ENCODE measurements at regions not wholly inside any gene's neighbourhood (a gene's known extent, or its start where the extent isn't known, plus 50 kb on each side); places are given as distances from the start of the nearest gene placed in this dataset.

GRCh38 chr2:193583638-193584400 is 1389.1 kb upstream of the TMEFF2 start:
- Histone ChIP-seq H3K4me2 (ENCODE audit: low read length) (no peak overlapping the region), H3F3A (ENCODE audit: low read length, unreplicated experiment) (no peaks in the 10 kb centered on the region), H3K27ac (ENCODE audit: low read length) (no peak overlapping the region), H3K79me2 (ENCODE audit: low read length) (no peaks in the 10 kb centered on the region), H4K20me1 (ENCODE audit: low read length) (no peaks in the 10 kb centered on the region), H3K36me3 (ENCODE audit: low read depth, low read length) (no peaks in the 10 kb centered on the region), H3K4me3 (ENCODE audit: low read length) (no peak overlapping the region), H3K9me2 (replicated peaks; ENCODE audit: low read length) (no peaks in the 10 kb centered on the region), H2AFZ (ENCODE audit: low read length) (peak overlapping the region; percentile 28; the same call in 1 of the 2 replicates), H3K27me3 (ENCODE audit: low read length) (no peaks in the 10 kb centered on the region), H3K9me3 (ENCODE audit: low read length) (no peaks in the 10 kb centered on the region), H3K9ac (ENCODE audit: low read length) (no peak overlapping the region), H3K4me1 (ENCODE audit: insufficient read depth, low read length) (no peaks in the 10 kb centered on the region)
- CTCF ChIA-PET, result interaction anchor here (0.6 to 1.6 kb wide), 4 partner anchors 140 to 834 kb away, joined by 3 to 5 read pairs (median 3); no protein-coding TSS in a partner anchor
- POLR2A ChIA-PET (ENCODE audit: unreplicated experiment), result no interaction called here
- DNase-seq, result peak; percentile 72
- intact Hi-C loops (cut with micrococcal nuclease), result loop anchor here (1.0 to 10.0 kb wide), 4 partner anchors 259 to 1731 kb away; no protein-coding TSS in a partner anchor
- BruUV-seq (replicated peaks), result no TSS peak
- ATAC-seq, result peak; percentile 76
- TF ChIP-seq EZH2 (IDR thresholded peaks at IDR 0.05; ENCODE audit: low read length, unreplicated experiment), result no peak
- TF ChIP-seq EZH2phosphoT487 (IDR thresholded peaks at IDR 0.05; ENCODE audit: borderline replicate concordance, low read length), result no peak
- peak; percentile 53 for TF ChIP-seq CTCF (conservative IDR thresholded peaks at IDR 0.05; ENCODE audit: low read depth, low read length)

- no peak overlapping the region for H3K27ac ChIP-seq (ENCODE audit: low read length)
- BruUV-seq (replicated peaks), result no TSS peak
- TF ChIP-seq EZH2phosphoT487 (IDR thresholded peaks at IDR 0.05; ENCODE audit: borderline replicate concordance, low read length) (no peak), CTCF (conservative IDR thresholded peaks at IDR 0.05; ENCODE audit: low read depth, low read length) (no peak), EZH2 (IDR thresholded peaks at IDR 0.05; ENCODE audit: low read length, unreplicated experiment) (no peak)
- DNase-seq (peak; percentile 10), ATAC-seq (no peak)
- no peaks in the 10 kb centered on the region for H4K20me1 ChIP-seq (ENCODE audit: low read length)
- H3K4me3 ChIP-seq (ENCODE audit: low read length), result no peak overlapping the region
- H3K9me3 ChIP-seq (ENCODE audit: low read length), result no peaks in the 10 kb centered on the region
- H2AFZ ChIP-seq (ENCODE audit: low read length), result no peak overlapping the region
- POLR2A ChIA-PET (ENCODE audit: unreplicated experiment), result no interaction called here
- no peaks in the 10 kb centered on the region for H3K36me3 ChIP-seq (ENCODE audit: low read depth, low read length)
- no peak overlapping the region for H3K9ac ChIP-seq (ENCODE audit: low read length)
- H3K79me2 ChIP-seq (ENCODE audit: low read length), result no peaks in the 10 kb centered on the region
- H3F3A ChIP-seq (ENCODE audit: low read length, unreplicated experiment), result no peaks in the 10 kb centered on the region
- intact Hi-C loops (cut with micrococcal nuclease), result loop anchor here (10.0 kb wide), 2 partner anchors 257 to 1733 kb away; no protein-coding TSS in a partner anchor
- no peaks in the 10 kb centered on the region for H3K4me1 ChIP-seq (ENCODE audit: insufficient read depth, low read length)
- no peak overlapping the region for H3K4me2 ChIP-seq (ENCODE audit: low read length)
- CTCF ChIA-PET, result no interaction called here
- H3K27me3 ChIP-seq (ENCODE audit: low read length), result no peaks in the 10 kb centered on the region
- no peaks in the 10 kb centered on the region for H3K9me2 ChIP-seq (replicated peaks; ENCODE audit: low read length)
Observed at GRCh38 chr2:193581807-193582206, 1387.1 kb upstream of the TMEFF2 start.
